CD4-positive, alpha-beta T cell treated with Interleukin-2 at 100 ng/mL for 4 hours (primary cell): ENCODE measurements at regions not wholly inside any gene's neighbourhood (a gene's known extent, or its start where the extent isn't known, plus 50 kb on each side); places are given as distances from the start of the nearest gene placed in this dataset.
"Not testable (repeated sequence)": the region's sequence is repeated elsewhere in the genome, so short reads cannot be mapped to it uniquely, and the experiment has no call there.

Experiments
- DNase-seq: peaks from one replicate; pipeline ENCODE4 v3.0.0-alpha.2; 2020; ENCODE audit warnings: low spot score

GRCh38 chr6:19329078-19329477 lies 508.1 kb upstream of the ID4 start:
- no peak for DNase-seq

DNA sequence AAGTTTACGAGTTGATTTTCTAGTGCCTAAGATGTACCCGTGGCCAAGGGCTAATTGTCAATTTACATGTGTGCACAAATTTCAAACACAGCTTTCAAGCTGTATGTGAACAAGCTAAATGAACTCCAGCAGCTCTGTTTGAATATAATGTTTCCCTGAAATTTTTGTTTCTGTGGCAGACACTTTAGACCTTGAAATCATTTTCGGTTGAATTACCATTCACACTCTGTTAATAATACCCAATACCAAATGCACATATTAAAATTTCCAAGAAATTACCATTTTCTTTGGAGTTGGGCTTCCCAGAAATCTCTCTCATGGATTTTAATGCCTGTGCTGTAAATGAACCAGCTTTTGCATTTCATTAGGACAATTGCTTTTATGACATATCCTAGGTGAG lies 506.1 kb upstream of the ID4 start:
- DNase-seq = no peak

GRCh38 chr6:19332806-19333460 lies 504.2 kb upstream of the ID4 start:
- no peak for DNase-seq

DNA sequence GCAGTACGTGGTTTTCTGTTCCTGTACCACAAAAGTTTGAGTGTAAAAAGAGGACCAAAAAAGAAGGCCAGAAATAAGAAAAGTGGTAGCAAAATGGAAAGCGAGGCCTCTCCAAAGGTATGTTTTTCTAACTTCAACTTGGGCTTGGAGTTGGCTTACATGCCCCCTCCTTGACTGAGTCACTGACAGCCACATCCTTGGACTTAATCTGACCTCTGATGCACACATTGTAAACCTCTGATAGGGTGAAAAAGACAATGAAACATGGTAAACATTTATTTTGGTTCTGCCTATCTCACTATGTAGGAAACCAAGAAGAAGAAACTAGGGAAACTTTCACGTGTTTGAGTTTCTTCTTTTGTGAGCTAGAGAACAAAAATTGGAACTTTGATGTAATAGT lies 503.2 kb upstream of the ID4 start:
- no peak for DNase-seq

GRCh38 chr6:19336579-19336978 lies 500.6 kb upstream of the ID4 start:
- no peak for DNase-seq

DNA sequence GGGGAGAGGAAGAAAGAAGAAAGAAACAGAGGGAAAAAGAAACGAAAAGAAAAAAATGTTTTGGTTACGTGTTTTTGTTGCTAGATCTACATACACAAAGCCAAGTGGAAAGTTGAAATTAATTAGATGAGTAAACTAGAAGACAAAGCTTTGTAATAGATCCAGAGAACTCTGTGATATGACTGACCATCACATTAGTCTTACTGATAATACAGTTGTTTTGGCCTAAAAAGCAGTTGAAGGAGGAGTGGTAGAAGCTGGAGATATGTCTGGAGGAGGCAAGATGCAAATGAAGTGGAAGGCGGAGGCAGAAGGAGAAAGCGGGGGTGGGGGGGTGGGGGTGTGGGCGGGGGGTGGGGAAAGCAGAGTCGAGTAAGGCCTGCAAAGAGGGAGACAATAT lies 500.1 kb upstream of the ID4 start:
- no peak for DNase-seq

GRCh38 chr6:19342616-19343015 lies 494.6 kb upstream of the ID4 start:
- no peak for DNase-seq

GRCh38 chr6:19349429-19349828 lies 487.7 kb upstream of the ID4 start:
- no peak for DNase-seq

DNA sequence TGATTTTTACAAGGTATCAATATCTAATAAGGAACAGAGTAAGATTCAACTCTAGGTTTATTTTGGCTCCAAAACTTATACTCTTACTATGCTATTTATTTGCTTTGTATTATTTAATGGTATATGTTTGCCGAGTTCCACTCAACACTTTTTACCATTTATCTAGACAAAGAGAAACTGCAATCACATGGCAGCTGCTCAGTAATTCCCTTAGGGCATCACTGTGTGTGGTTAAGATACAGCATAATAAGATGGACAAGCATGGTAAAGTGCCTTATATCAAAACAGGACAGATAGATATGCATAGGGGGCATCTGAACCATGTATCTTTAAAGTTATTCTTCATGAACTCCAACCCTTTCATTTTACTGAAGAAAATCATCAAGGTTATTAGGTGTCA lies 483.0 kb upstream of the ID4 start:
- no peak for DNase-seq

DNA sequence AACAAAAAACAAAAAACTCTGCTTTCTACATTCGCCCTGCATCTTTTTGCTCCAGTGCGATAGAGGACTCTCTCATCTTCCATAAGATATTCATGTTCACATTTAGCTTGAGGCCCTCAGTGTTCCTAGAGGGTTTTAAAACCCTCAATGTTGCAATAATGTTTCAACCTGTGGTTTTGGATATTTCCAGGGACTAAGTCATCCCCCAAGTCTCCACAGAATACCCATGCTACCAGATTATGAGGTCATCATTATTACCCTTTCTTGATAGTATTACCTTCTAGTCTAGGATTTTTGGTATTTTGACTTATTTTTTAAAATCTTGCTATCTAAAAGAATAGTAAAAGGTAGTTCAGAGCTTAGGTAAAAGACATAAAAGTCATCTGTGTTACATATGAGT lies 480.5 kb upstream of the ID4 start:
- DNase-seq = no peak

DNA sequence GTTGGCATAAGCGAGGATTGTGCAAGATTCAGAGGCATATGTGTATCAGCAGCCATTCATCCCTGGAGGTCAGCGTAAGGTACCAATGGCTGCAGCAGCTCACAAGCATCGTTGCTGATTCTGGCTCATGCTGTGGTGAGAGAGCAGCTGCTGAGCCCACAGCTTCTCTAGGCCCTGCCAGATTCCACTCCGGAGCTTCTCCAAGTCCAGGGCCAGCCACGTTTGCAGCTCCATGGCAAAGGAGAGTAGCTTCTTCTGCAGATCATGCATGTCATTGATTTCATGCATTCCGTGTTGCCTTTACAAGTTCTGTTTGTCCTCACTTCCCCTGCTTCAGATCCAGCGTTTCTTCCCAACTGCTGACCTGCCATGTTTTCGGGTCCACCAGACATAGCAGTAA lies 474.8 kb upstream of the ID4 start:
- no peak for DNase-seq

DNA sequence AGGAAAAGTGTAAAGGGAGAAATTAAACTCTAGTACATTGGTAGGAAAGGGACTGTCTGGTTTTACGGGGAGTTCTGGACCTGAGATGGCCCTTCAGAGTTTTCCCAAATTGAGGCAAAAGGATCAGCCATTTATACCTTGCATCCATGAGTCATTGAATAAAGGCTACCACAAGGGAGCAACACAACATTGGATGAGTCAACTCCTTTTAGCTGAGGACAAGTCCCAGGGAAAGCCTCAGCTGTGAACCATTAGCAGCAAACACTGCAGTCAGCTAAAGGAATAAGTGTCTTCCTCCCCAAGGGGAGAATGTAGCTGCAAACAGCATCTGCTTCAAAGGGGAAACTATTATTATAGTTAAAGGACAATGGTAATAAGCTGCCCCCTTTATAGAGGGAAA lies 468.7 kb upstream of the ID4 start:
- DNase-seq = no peak

GRCh38 chr6:19369785-19370184 lies 467.4 kb upstream of the ID4 start:
- DNase-seq = no peak

DNA sequence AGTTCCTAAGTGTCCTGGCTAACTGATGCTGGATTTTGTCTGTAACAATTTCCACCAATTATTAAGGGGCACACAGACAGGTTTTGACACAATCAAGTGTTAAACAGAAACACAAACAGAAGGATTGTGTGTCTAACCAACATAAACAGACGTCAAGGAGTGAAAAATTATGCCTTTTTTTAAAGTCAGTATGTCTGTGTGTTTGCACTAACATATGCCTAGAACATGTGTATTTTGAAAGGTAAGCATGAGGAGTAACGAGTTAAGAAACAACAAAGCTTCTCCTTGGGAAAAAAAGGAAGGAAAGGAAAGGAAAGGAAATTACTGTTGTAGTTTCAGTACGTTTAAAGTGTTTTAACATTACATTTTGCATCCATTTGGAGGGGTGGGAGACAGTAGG lies 466.3 kb upstream of the ID4 start:
- no peak for DNase-seq

DNA sequence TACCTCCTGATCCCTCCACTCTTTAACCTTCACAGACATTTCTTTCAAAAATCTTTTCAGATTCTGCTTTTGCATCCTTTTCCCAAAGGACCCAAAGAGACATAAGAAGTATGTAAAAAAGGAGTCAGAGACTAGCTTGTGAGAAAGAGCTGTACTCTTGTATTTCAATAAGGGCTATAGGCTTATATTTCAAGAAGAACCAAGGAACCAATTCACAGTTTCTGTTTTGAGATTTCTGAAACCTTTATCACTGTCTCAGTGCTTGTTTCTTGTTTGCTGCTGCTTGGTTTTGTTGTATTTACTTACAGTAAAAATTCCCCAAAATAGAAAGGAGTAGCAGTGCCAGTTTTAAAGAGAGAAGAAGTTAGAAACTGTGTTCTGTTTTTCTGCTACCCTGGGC lies 461.6 kb upstream of the ID4 start:
- DNase-seq = no peak

DNA sequence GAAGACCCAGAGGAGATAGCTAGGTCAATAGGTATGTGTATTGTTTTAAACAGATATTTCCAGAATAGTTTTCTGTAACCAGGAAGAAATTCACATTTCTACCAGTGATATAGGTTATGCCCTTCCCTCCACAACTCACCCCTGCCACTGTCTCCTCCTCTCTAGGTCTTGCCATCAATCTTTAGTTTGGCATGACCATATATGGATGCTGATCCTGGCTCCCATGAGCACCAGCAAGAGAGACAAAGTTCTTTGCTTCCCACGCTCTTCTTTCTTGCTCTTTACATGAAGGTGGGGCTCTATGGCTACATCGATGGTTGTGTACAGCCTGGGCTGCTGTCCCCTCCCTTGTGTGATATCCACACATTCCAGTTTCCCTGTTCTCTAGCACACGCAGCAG lies 459.4 kb upstream of the ID4 start:
- no peak for DNase-seq

GRCh38 chr6:19380293-19380692 lies 456.9 kb upstream of the ID4 start:
- DNase-seq = no peak

GRCh38 chr6:19382676-19383075 lies 454.5 kb upstream of the ID4 start:
- DNase-seq = no peak

- DNase-seq = no peak
These were observed 445.2 kb upstream of the ID4 start for GRCh38 chr6:19391926-19392325.

GRCh38 chr6:19394051-19394450 lies 443.1 kb upstream of the ID4 start:
- DNase-seq = no peak

GRCh38 chr6:19394687-19395086 lies 442.5 kb upstream of the ID4 start:
- DNase-seq = no peak

- DNase-seq = no peak
These were observed 441.9 kb upstream of the ID4 start for GRCh38 chr6:19395316-19395715.

GRCh38 chr6:19399406-19399805 lies 437.8 kb upstream of the ID4 start:
- DNase-seq = no peak

GRCh38 chr6:19404884-19405283 lies 432.3 kb upstream of the ID4 start:
- DNase-seq = not testable (repeated sequence)

GRCh38 chr6:19408331-19408730 lies 428.8 kb upstream of the ID4 start:
- no peak for DNase-seq
